GM12892 (cell line): ENCODE measurements at regions not wholly inside any gene's neighbourhood (a gene's known extent, or its start where the extent isn't known, plus 50 kb on each side); places are given as distances from the start of the nearest gene placed in this dataset.

Source experiments
- POLR2A ChIP-seq: IDR thresholded peaks from 2 replicates; pipeline ENCODE4 v1.6.1; 2011; ENCODE audit warnings: low read depth, low read length, control low read depth
- POLR2AphosphoS5 ChIP-seq: IDR thresholded peaks from 2 replicates; pipeline ENCODE4 v1.6.1; 2011; ENCODE audit warnings: low read depth, low read length, control low read depth
- TAF1 ChIP-seq: IDR thresholded peaks from 2 replicates; pipeline ENCODE4 v1.6.1; 2011; ENCODE audit warnings: low read depth, mild to moderate bottlenecking, control low read depth, low read length, borderline replicate concordance

DNA sequence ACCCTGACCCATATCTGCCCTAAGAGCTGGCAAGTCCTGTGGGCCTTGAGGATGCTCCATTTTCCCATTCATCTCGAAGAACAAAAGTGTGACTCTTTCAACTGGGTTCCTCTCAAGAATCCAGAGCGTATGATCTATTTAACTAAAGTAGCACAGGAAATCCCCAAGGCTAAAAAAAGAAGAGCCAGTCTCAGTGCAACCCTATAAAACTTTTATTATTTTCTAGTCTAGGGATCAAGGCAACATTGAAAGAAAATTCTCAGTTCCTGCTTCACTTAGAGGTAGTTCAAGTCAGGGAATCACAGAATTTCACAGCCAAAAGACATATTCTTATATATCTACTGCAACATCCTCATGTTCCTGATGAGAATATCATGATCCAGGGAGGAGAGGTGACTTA is 51.6 kb upstream of the GRM7 start:
- TF ChIP-seq POLR2AphosphoS5, result no peak
- TF ChIP-seq POLR2A, result no peak
- no peak for TF ChIP-seq TAF1
